ENCODE measurements at regions not wholly inside any gene's neighbourhood (a gene's known extent, or its start where the extent isn't known, plus 50 kb on each side); places are given as distances from the start of the nearest gene placed in this dataset.

DNA sequence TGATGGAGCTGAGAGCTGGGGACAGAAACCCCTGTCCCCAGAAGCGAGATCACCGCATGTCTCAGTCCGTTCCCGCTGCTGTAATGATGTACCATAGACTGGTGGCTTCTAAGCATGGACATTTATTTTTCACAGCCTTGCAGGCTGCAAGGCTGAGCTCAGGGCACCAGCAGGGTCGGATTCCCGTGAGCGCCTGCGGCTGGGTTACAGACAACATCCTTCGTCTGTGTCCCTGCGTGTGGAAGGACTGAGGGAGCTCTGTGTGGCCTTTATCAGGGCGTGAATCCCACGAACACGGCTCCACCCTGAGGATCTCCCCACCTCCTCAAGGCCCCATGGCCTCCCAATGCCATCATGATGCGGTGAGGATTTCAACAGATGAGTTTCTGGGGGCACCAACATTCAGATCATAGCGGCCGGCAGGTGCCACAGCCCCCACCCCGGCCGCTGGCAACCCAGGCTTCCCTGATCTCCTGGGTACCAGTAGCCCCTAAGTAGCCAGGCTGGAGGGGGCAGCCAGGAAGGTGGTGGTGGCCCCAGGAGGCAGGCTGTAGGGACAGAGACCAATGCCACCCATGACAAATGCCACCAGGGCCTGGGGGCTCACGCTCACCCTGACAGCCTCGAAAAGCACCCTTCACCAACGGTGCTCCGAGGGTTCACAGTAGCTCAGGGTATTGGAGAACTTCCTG lies 104.4 kb downstream of the CRYAA start:
- TF ChIP-seq CTCF (IDR thresholded peaks at IDR 0.05) = no peak
- no peak for TF ChIP-seq EZH2 (IDR thresholded peaks at IDR 0.05)
